ENCODE measurements at regions not wholly inside any gene's neighbourhood (a gene's known extent, or its start where the extent isn't known, plus 50 kb on each side); places are given as distances from the start of the nearest gene placed in this dataset.

- CTCF ChIA-PET, result interaction anchor here (1.0 kb wide), 1 partner anchor 21 kb away, joined by 3 read pairs; no protein-coding TSS in a partner anchor
- FAIRE-seq, result no peak
These were observed 86.3 kb upstream of the AHR start for GRCh38 chr7:17212188-17212587.

DNA sequence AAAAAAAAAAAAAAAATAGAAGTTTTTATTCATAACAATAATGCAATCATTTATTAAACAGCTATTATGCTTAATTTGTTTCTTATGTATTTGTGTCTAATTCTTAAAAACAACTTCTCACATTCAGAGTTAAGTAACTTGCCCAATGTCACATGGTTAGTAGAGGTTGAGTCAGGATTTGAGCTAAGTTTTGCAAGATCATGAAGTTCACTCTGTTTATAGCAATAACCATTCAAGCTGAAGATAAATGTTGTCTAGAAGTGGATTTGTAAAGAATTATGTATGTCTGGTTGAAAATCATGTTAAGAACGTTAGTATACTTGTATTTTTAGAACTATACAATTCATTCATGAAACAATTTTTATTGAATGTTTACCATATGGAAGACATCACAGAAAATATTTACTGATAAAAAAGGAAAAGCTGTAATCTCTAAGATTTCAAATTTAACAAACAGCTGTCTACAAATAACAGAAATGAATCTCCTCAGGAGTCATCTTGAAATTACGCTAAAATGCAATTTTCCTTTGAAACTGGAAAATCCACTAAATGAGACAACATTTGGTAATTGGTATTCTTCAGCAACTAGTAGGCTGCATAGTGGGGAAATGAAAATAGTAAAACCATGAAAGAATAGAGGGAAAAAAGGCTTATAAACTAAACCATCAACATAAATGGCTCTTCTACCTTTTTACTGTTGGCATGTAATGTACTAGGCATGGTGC, 70.5 kb upstream of the AHR start:
- BruUV-seq (replicated peaks), result no TSS peak
- WGBS (ENCODE audit: insufficient coverage, insufficient replicate concordance, low lambda C conversion rate, missing lambda C conversion rate), result 70% methylated on average over 2 of the region's 2 CpGs
- no peak overlapping the region for H2AFZ ChIP-seq (ENCODE audit: control insufficient read depth, low read depth, low read length)
- H3K9ac ChIP-seq (ENCODE audit: control insufficient read depth, insufficient read depth, low read length), result no peak overlapping the region
- no peak overlapping the region for H3K4me3 ChIP-seq
- SMC1A ChIA-PET (ENCODE audit: uncharacterized antibody, unreplicated experiment), result interaction anchor here (1.0 to 1.4 kb wide), 2 partner anchors 20 to 34 kb away, joined by 4 read pairs; no protein-coding TSS in a partner anchor
- FAIRE-seq (no peak), DNase-seq (ENCODE audit: low read depth, low spot score) (no peak), ATAC-seq (no peak)
- intact Hi-C loops (cut with micrococcal nuclease; ENCODE audit: unreplicated experiment), result no loop called here
- H3K27ac ChIP-seq (ENCODE audit: control insufficient read depth, insufficient read depth), result no peak overlapping the region
- H3K9me3 ChIP-seq (replicated peaks; ENCODE audit: control insufficient read depth, insufficient read depth, low read length), result no peaks in the 10 kb centered on the region; the same call in 2 of the 3 replicates
- H4K20me1 ChIP-seq (ENCODE audit: control insufficient read depth, insufficient read depth), result no peaks in the 10 kb centered on the region
- no peaks in the 10 kb centered on the region for H3K79me2 ChIP-seq (ENCODE audit: control insufficient read depth, insufficient read depth, low read length)
- H3K4me1 ChIP-seq (ENCODE audit: control insufficient read depth, insufficient read depth, low read length), result no peaks in the 10 kb centered on the region
- POLR2A ChIA-PET, result interaction anchor here (0.7 kb wide), 1 partner anchor 435 kb away, joined by 5 read pairs; no protein-coding TSS in a partner anchor
- no peak overlapping the region for H3K4me2 ChIP-seq (ENCODE audit: control insufficient read depth, insufficient read depth)
- in situ Hi-C loops (cut with MboI), result no loop called here
- H3K27me3 ChIP-seq (replicated peaks in 1 of 2; ENCODE audit: control insufficient read depth in 2 of 2, insufficient read depth in 2 of 2, low read length in 1 of 2), result no peaks in the 10 kb centered on the region
- H3K36me3 ChIP-seq (ENCODE audit: control insufficient read depth in 2 of 2, insufficient read depth in 2 of 2, low read length in 1 of 2), result no peaks in the 10 kb centered on the region
- CTCF ChIA-PET, result interaction anchor here (0.9 to 1.0 kb wide), 3 partner anchors 19 to 243 kb away, joined by 3 to 4 read pairs (median 4); no protein-coding TSS in a partner anchor
- RAD21 ChIA-PET (ENCODE audit: unreplicated experiment), result no interaction called here
- TF ChIP-seq PML (IDR thresholded peaks at IDR 0.05; ENCODE audit: low read length), result no peak
- no peak for TF ChIP-seq MYB (IDR thresholded peaks at IDR 0.05; ENCODE audit: borderline replicate concordance, low read depth, low read length)
- TF ChIP-seq E2F8 (IDR thresholded peaks at IDR 0.05; ENCODE audit: low read depth, partially characterized antibody), result no peak
- no peak for TF ChIP-seq SMC3 (IDR thresholded peaks at IDR 0.05; ENCODE audit: borderline replicate concordance, low read length)
- no peak for TF ChIP-seq RCOR1 (conservative IDR thresholded peaks at IDR 0.05; ENCODE audit: low read depth, low read length)
- no peak for TF ChIP-seq ZBTB33 (IDR thresholded peaks at IDR 0.05)
- TF ChIP-seq WRNIP1 (IDR thresholded peaks at IDR 0.05; ENCODE audit: borderline replicate concordance, low read depth, low read length), result no peak
- no peak for TF ChIP-seq SREBF2 (IDR thresholded peaks at IDR 0.05; ENCODE audit: low read length)
- TF ChIP-seq CHD1 (IDR thresholded peaks at IDR 0.05; ENCODE audit: low read depth, low read length), result no peak

More at GRCh38 chr7:17212188-17212587, 86.3 kb upstream of the AHR start:
- no peaks in the 10 kb centered on the region for H3K79me2 ChIP-seq (ENCODE audit: control insufficient read depth, insufficient read depth, low read length)
- ChIA-PET SMC1A (ENCODE audit: uncharacterized antibody, unreplicated experiment) (interaction anchor here (0.8 to 1.5 kb wide), 2 partner anchors 25 to 89 kb away, joined by 3 to 4 read pairs; no protein-coding TSS in a partner anchor), POLR2A (no interaction called here), RAD21 (ENCODE audit: unreplicated experiment) (interaction anchor here (0.8 kb wide), 1 partner anchor 37 kb away, joined by 3 read pairs; no protein-coding TSS in a partner anchor)
- no peaks in the 10 kb centered on the region; the same call in 2 of the 3 replicates for H3K9me3 ChIP-seq (replicated peaks; ENCODE audit: control insufficient read depth, insufficient read depth, low read length)
- no peak overlapping the region for H3K9ac ChIP-seq (ENCODE audit: control insufficient read depth, insufficient read depth, low read length)
- H2AFZ ChIP-seq (ENCODE audit: control insufficient read depth, low read depth, low read length), result no peak overlapping the region
- no peaks in the 10 kb centered on the region for H4K20me1 ChIP-seq (ENCODE audit: control insufficient read depth, insufficient read depth)
- H3K27me3 ChIP-seq (replicated peaks in 1 of 2; ENCODE audit: control insufficient read depth in 2 of 2, insufficient read depth in 2 of 2, low read length in 1 of 2), result no peaks in the 10 kb centered on the region
- no peak for ATAC-seq
- no peak overlapping the region for H3K27ac ChIP-seq (ENCODE audit: control insufficient read depth, insufficient read depth)
- no peak overlapping the region for H3K4me2 ChIP-seq (ENCODE audit: control insufficient read depth, insufficient read depth)
- H3K36me3 ChIP-seq (ENCODE audit: control insufficient read depth in 2 of 2, insufficient read depth in 2 of 2, low read length in 1 of 2), result no peaks in the 10 kb centered on the region
- intact Hi-C loops (cut with micrococcal nuclease; ENCODE audit: unreplicated experiment) (no loop called here), in situ Hi-C loops (cut with MboI) (no loop called here)
- no peak overlapping the region for H3K4me3 ChIP-seq
- no peak for DNase-seq (ENCODE audit: low read depth, low spot score)
- H3K4me1 ChIP-seq (ENCODE audit: control insufficient read depth, insufficient read depth, low read length), result no peaks in the 10 kb centered on the region
- BruUV-seq (replicated peaks), result no TSS peak
- TF ChIP-seq ZNF217 (IDR thresholded peaks at IDR 0.05) (no peak), MTA2 (IDR thresholded peaks at IDR 0.05; ENCODE audit: low read depth) (no peak), PAX5 (IDR thresholded peaks at IDR 0.05; ENCODE audit: borderline replicate concordance, low read depth, low read length) (no peak), NFXL1 (IDR thresholded peaks at IDR 0.05; ENCODE audit: borderline replicate concordance) (no peak)
